GM13976 (cell line): ENCODE measurements at regions not wholly inside any gene's neighbourhood (a gene's known extent, or its start where the extent isn't known, plus 50 kb on each side); places are given as distances from the start of the nearest gene placed in this dataset.

ENCODE experiments used
- DNase-seq: peaks from one replicate; pipeline ENCODE4 v3.0.0; 2012; ENCODE audit warnings: low spot score
- CTCF ChIP-seq: IDR thresholded peaks from 2 replicates; pipeline ENCODE4 v1.5.1; 2012; ENCODE audit warnings: borderline replicate concordance, mild to moderate bottlenecking; ENCODE audit not compliant: insufficient read depth; ENCODE audit errors: extremely low read depth, missing control alignments, control extremely low read depth
- in situ Hi-C: fragments of 300-500 bp; cut with MboI; formaldehyde crosslinking; loops from one replicate; pipeline ENCODE4 v1.12.0; 2022; ENCODE audit warnings: low sequenced_read_pairs, mixed read lengths, inconsistent platforms; ENCODE audit not compliant: unreplicated experiment

- DNase-seq = no peak
- in situ Hi-C loops = no loop called here
- no peak for TF ChIP-seq CTCF
Measured at GRCh38 chr12:42799966-42800365, 210.4 kb upstream of the PRICKLE1 start.

GRCh38 chr12:42798811-42799438 lies 209.4 kb upstream of the PRICKLE1 start:
- in situ Hi-C loops = no loop called here
- no peak for TF ChIP-seq CTCF
- DNase-seq = no peak

- TF ChIP-seq CTCF = no peak
- DNase-seq = no peak
- in situ Hi-C loops = no loop called here
Measured at GRCh38 chr12:42794806-42795205, 205.3 kb upstream of the PRICKLE1 start.

- TF ChIP-seq CTCF = no peak
- DNase-seq = no peak
- in situ Hi-C loops = no loop called here
Measured at GRCh38 chr12:42793166-42793565, 203.6 kb upstream of the PRICKLE1 start.

- no peak for DNase-seq
- TF ChIP-seq CTCF = no peak
Measured at GRCh38 chr12:42792265-42792664, 202.7 kb upstream of the PRICKLE1 start.

GRCh38 chr12:42791399-42791798 lies 201.9 kb upstream of the PRICKLE1 start:
- DNase-seq = no peak
- TF ChIP-seq CTCF = no peak
- in situ Hi-C loops = no loop called here

More at GRCh38 chr12:42792265-42792664, 202.7 kb upstream of the PRICKLE1 start:
- in situ Hi-C loops = no loop called here
